Adipocyte (in vitro differentiated cells): ENCODE measurements at regions not wholly inside any gene's neighbourhood (a gene's known extent, or its start where the extent isn't known, plus 50 kb on each side); places are given as distances from the start of the nearest gene placed in this dataset.
A peak's percentile ranks its signal among the peaks of the same experiment; 100 is the strongest.

ENCODE experiments used
- DNase-seq: peaks from one replicate; pipeline ENCODE4 v3.0.0-alpha.2; 2015; ENCODE audit warnings: low read depth
- H3K27me3 ChIP-seq: replicated peaks from 2 replicates; pipeline ENCODE4 v1.7.0; 2013; ENCODE audit warnings: mild to moderate bottlenecking, low read length, moderate library complexity; ENCODE audit not compliant: control insufficient read depth, insufficient read depth
- H3K36me3 ChIP-seq: 2 replicates; pipeline ENCODE4 v1.7.0; 2013; ENCODE audit warnings: low read length, mild to moderate bottlenecking, moderate library complexity; ENCODE audit not compliant: control insufficient read depth, insufficient read depth, severe bottlenecking
- H3K4me1 ChIP-seq: 2 replicates; pipeline ENCODE4 v1.7.0; 2013; ENCODE audit warnings: mild to moderate bottlenecking, low read length, moderate library complexity; ENCODE audit not compliant: control insufficient read depth, insufficient read depth
- H3K4me3 ChIP-seq: 2 replicates; pipeline ENCODE4 v1.7.0; 2013; ENCODE audit warnings: mild to moderate bottlenecking, low read length, moderate library complexity
- H3K9ac ChIP-seq: 2 replicates; pipeline ENCODE4 v1.7.0; 2013; ENCODE audit warnings: mild to moderate bottlenecking, low read length, moderate library complexity
- H3K9me3 ChIP-seq: 2 replicates; pipeline ENCODE4 v1.7.0; 2013; ENCODE audit warnings: mild to moderate bottlenecking, low read length, moderate library complexity; ENCODE audit not compliant: control insufficient read depth

DNA sequence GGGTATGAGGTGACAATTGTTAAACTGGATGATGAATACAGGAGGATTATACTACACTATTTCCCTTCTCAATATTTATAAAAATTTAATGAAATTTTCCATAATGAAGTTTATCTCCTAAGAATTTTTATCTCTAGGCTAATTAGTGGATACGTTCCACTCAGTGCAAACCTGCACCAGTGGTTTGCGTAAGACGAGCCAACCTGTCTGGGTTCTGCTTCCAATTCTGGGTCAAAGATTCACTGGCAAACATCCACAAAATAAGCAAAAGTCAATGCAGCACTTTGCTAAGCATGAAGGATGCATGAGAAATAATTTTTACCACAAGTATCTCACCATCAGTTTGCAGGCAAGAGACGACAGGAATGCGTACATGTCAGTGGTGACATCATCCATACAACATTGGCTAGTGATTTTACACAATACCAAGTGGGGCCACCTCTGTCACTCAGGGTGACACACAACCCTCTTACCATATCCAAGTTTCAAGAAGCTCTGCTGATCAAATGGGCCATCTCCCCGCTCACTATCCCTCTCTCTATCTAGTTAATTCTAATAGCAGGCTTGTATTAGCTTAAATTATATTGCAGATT, 51.7 kb downstream of the FAM50B start:
- H3K27me3 ChIP-seq: no peaks in the 10 kb centered on the region
- H3K9ac ChIP-seq: no peak overlapping the region
- peaks cover 6% of the 10 kb centered on the region for H3K4me1 ChIP-seq
- no peaks in the 10 kb centered on the region for H3K9me3 ChIP-seq
- no peaks in the 10 kb centered on the region for H3K36me3 ChIP-seq
- DNase-seq: no peak
- no peak overlapping the region for H3K4me3 ChIP-seq

DNA sequence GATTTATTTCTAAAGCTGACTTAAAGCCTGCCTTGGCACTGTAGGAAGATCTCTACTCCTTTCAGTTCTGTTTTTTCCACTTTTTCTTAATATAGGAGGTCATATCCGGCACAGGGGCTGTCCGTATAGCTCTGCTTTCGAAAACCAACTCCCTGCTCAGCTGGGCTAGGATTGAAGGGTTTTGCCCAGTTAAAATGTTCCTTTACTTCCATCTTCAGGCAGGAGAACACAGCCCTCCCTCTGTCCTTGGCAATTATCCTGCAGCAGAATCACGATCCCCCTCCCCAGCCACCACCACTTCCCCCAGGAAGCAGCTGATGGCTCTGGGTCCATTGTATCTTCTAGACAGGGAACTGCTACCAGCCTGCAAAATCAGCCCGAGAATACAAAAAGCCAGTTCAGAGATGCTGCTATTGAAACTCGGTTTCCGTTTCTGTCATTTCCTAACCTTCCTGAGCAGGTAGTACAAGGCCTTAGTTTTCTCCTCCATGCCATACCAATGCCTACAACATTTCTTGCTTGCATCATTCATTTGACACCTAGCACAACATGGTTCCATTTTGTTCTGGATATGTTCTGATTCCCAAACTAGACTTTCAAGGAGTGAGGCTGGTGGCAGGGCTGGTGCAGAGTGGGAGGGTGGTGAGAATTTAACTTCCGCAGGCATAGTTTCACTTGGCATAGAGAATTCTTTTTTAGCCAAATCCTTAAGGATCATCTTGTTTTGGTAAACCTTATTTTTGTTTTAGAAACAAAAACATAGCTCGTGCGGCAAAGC, 53.9 kb downstream of the FAM50B start:
- Histone ChIP-seq H3K27me3 (no peaks in the 10 kb centered on the region), H3K9ac (peak overlapping the region; percentile 28), H3K9me3 (no peaks in the 10 kb centered on the region), H3K36me3 (no peaks in the 10 kb centered on the region), H3K4me1 (peaks cover 6% of the 10 kb centered on the region), H3K4me3 (no peak overlapping the region)
- no peak for DNase-seq

DNA sequence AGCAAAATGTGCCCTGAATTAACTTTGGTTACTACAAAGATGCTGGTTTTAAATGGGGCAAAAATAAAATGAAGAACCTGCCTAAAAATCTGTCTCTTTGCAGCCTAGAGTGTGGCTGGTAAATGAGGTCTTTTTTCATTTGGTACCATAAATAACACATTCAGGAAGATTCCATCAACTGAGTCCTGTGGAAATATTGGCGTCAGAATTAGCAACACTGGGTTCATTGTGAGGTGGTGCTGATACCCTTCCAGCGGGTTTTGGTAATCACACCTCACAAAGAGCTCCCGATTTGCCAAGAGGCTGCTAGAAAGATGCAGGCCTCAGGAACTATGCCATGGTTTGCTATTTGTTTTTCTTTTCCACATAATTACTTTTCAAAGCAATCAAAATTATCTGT, 55.3 kb downstream of the FAM50B start:
- Histone ChIP-seq H3K4me1 (peaks cover 8% of the 10 kb centered on the region), H3K27me3 (no peaks in the 10 kb centered on the region), H3K4me3 (no peak overlapping the region), H3K9ac (no peak overlapping the region), H3K9me3 (no peaks in the 10 kb centered on the region), H3K36me3 (no peaks in the 10 kb centered on the region)
- no peak for DNase-seq

DNA sequence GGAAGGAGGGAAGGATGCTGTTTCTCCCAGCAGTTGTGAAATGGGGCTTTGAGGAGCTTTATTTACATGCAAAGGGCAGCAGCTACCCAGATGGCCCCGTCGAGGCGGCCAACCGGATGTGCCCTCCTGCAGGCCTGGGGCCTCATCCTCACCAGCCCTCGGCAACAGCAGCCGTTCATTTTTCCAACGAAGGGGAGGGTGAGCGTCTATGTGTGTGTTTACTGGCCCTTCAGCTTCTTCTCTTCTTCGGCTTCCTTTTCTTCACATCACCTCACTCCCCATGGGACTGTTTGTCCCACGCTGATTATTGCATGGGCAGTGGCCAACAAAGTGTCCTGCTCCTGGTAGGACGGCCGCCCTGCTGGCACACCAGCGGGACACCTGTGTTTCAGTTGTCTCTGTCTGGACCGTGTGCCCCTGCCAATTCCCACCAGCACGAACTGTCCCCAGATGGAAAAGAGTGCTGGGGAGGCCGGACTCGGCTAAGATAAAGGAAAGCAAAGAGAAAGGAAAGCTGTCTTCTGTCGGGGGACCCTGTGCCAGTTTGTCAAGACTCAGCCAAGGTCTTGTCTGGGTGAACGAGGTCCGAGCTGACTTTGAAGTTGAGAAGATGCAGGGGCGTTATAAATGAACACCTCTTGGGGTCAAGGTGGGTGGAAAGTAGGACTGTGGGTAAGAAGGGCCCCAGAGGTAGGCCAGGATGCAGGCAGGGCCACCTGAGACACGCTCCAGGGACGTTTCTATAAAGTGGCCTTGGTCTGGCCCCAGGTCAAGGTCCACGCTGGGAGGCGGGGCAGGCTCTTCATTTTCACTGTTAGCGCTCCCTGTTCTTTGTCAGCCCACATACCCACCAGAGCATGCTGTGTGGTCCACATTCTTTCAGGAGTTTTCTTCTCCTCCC, 57.0 kb downstream of the FAM50B start:
- H3K27me3 ChIP-seq: no peaks in the 10 kb centered on the region
- no peak overlapping the region for H3K9ac ChIP-seq
- no peak for DNase-seq
- H3K4me1 ChIP-seq: peaks cover 24% of the 10 kb centered on the region
- no peaks in the 10 kb centered on the region for H3K9me3 ChIP-seq
- no peak overlapping the region for H3K4me3 ChIP-seq
- no peaks in the 10 kb centered on the region for H3K36me3 ChIP-seq

GRCh38 chr6:3906846-3907151, 57.6 kb downstream of the FAM50B start:
- DNase-seq: no peak
- no peaks in the 10 kb centered on the region for H3K27me3 ChIP-seq
- H3K9ac ChIP-seq: no peak overlapping the region
- H3K36me3 ChIP-seq: no peaks in the 10 kb centered on the region
- no peaks in the 10 kb centered on the region for H3K9me3 ChIP-seq
- H3K4me3 ChIP-seq: no peak overlapping the region
- H3K4me1 ChIP-seq: peaks cover 31% of the 10 kb centered on the region

- H3K27me3 ChIP-seq: no peaks in the 10 kb centered on the region
- no peaks in the 10 kb centered on the region for H3K36me3 ChIP-seq
- H3K4me1 ChIP-seq: peaks cover 39% of the 10 kb centered on the region
These were observed 59.0 kb downstream of the FAM50B start for GRCh38 chr6:3908223-3908622.

DNA sequence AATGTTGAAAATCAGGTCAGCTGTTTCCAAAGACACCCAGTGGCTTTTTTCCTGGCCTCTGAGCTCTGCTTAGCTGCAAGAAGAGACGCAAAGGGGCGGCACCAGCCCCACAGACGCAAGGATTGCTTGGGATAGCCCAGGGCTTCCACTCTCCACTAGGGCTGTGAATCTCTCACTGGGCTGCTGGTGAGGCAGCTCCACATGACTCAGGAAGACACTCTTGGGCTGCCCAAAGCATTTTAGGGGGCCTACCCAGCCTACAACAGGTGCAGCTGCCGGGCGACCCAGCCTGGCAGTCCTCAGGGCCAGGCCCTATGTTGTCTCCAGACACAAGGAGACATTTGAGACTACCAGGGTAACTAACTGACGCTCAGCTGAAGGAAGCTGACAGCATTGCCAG, 59.8 kb downstream of the FAM50B start:
- H3K4me1 ChIP-seq: peaks cover 46% of the 10 kb centered on the region

More at GRCh38 chr6:3908223-3908622, 59.0 kb downstream of the FAM50B start:
- Histone ChIP-seq H3K9ac (no peak overlapping the region), H3K4me3 (no peak overlapping the region), H3K9me3 (no peaks in the 10 kb centered on the region)
- no peak for DNase-seq

DNA sequence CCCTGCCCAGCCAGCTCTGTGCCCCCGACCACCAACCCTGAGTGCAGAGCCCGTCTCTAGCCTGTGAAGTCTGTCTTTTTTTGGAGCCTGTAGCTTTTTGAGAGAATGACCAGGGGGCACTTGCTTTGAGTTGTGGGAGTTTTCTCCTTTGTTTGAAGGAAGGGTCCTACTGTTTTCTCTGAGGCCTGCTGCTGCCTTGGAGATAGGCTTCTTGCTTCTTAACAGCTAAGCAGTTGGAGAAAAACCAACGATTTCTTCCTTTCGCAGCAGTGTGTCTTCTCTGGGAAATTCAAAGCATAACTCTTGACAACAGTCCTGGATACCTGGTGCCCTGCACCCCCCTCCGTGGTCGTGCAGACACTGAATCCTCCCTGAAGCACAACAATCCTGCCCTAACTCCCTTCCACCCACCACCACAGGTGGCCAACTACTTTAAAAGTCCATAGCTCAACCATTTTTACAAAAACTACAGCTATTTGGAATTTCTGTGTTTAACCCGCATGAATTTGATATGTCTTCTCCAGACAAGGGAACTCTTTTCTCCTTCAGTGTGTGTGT, 61.0 kb downstream of the FAM50B start:
- DNase-seq: no peak
- H3K27me3 ChIP-seq: no peaks in the 10 kb centered on the region
- no peaks in the 10 kb centered on the region for H3K9me3 ChIP-seq
- peak overlapping the region; percentile 54 for H3K4me3 ChIP-seq
- H3K36me3 ChIP-seq: no peaks in the 10 kb centered on the region
- H3K4me1 ChIP-seq: peaks cover 53% of the 10 kb centered on the region
- H3K9ac ChIP-seq: peak overlapping the region; percentile 87

More for the DNA sequence above, 59.8 kb downstream of the FAM50B start:
- Histone ChIP-seq H3K9me3 (no peaks in the 10 kb centered on the region), H3K36me3 (no peaks in the 10 kb centered on the region), H3K9ac (no peak overlapping the region), H3K4me3 (no peak overlapping the region), H3K27me3 (no peaks in the 10 kb centered on the region)
- DNase-seq: no peak

DNA sequence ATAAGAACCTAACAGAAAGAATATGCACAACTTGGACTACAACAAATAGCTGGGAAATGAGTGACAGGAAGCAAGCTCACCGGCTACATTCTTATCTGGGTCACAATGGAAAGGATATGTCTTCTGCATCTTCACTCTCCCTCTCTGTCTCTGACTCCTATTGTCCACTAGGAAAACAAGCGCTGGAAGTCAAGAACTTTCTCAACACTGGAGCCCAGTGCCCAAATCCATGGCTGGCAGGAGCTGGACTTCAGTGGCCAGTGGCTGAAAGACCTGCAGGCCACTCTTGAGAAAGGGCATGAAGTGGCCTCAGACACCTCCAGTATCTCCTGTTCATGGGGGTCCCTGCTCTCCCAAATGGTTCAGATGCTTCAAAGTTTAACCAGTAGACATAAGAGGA, 62.0 kb downstream of the FAM50B start:
- no peaks in the 10 kb centered on the region for H3K27me3 ChIP-seq
- H3K9ac ChIP-seq: peak overlapping the region; percentile 87
- H3K4me3 ChIP-seq: peak overlapping the region; percentile 54
- H3K4me1 ChIP-seq: peaks cover 53% of the 10 kb centered on the region
- H3K36me3 ChIP-seq: no peaks in the 10 kb centered on the region
- no peaks in the 10 kb centered on the region for H3K9me3 ChIP-seq
- no peak for DNase-seq

DNA sequence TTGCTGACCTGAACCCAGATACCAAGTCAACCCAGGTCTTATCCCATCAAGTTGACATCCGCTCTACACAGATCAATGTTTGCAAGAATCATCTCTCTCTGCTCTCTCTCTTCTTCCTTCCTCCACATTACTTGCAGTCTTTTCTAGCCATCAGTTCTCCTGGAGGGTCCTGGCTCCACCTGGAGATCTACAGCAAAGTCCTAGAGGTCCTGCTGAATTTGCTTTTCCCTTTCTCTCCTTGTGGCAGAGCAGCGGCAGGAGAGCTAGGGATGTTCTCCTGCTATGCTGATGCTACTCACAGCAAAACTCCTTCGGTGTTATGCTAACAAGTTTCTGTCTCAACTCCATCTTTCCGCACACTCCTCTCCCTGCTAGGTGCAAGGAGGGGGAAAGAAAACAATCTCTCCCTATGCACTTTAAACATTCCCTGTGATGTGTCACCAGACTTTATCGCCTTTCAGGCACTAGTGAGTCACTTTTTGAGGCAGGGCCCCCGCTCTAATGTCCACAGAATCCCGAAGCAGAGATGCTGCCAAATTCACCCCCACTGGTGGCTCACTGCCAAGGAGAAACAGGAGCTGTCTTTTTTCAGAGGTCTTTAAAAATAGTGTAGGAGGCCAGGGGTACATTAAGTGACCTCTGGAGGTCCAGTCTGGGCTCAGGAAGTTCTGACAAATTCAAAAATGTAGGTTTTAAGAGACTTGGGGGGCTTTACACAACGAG, 62.6 kb downstream of the FAM50B start:
- peak overlapping the region; percentile 54 for H3K4me3 ChIP-seq
- H3K9ac ChIP-seq: peak overlapping the region; percentile 87
- no peaks in the 10 kb centered on the region for H3K36me3 ChIP-seq
- H3K27me3 ChIP-seq: no peaks in the 10 kb centered on the region
- peak; percentile 81 for DNase-seq
- H3K9me3 ChIP-seq: peaks cover 3% of the 10 kb centered on the region
- peaks cover 53% of the 10 kb centered on the region for H3K4me1 ChIP-seq
